Neural progenitor cell (in vitro differentiated cells): ENCODE measurements at regions not wholly inside any gene's neighbourhood (a gene's known extent, or its start where the extent isn't known, plus 50 kb on each side); places are given as distances from the start of the nearest gene placed in this dataset.

Experiments used
- DNase-seq: peaks from one replicate; pipeline ENCODE4 v3.0.0-alpha.2; 2016; ENCODE audit warnings: low spot score
- H2AFZ ChIP-seq: fragments of 200-600 bp; sonication (generic); replicated peaks from 2 replicates; pipeline ENCODE4 v1.6.1; 2016; ENCODE audit warnings: antibody characterized with exemption
- H3F3A ChIP-seq: fragments of 200-600 bp; sonication (generic); 2 replicates; pipeline ENCODE4 v1.6.1; 2016; ENCODE audit warnings: antibody characterized with exemption, low read depth
- H3K27ac ChIP-seq: fragments of 200-600 bp; sonication (generic); 2 replicates; pipeline ENCODE4 v1.5.1; 2016; ENCODE audit warnings: mild to moderate bottlenecking
- H3K27me3 ChIP-seq: fragments of 200-600 bp; sonication (generic); 2 replicates; pipeline ENCODE4 v1.6.1; 2016; ENCODE audit warnings: mild to moderate bottlenecking, moderate library complexity
- H3K36me3 ChIP-seq: fragments of 200-600 bp; sonication (generic); 2 replicates; pipeline ENCODE4 v1.5.1; 2016
- H3K4me1 ChIP-seq: fragments of 200-600 bp; sonication (generic); 2 replicates; pipeline ENCODE4 v1.6.1; 2016; ENCODE audit warnings: mixed run types
- H3K4me2 ChIP-seq: fragments of 200-600 bp; sonication (generic); 2 replicates; pipeline ENCODE4 v1.6.1; 2016
- H3K4me3 ChIP-seq: fragments of 200-600 bp; sonication (generic); 2 replicates; pipeline ENCODE4 v1.5.1; 2016
- H3K79me2 ChIP-seq: fragments of 200-600 bp; sonication (generic); 2 replicates; pipeline ENCODE4 v1.6.1; 2016; ENCODE audit warnings: low read depth
- H3K9ac ChIP-seq: fragments of 200-600 bp; sonication (generic); 2 replicates; pipeline ENCODE4 v1.6.1; 2016
- H3K9me3 ChIP-seq: fragments of 200-600 bp; sonication (generic); 2 replicates; pipeline ENCODE4 v1.5.1; 2016; ENCODE audit warnings: low read depth
- H4K20me1 ChIP-seq: fragments of 200-600 bp; sonication (generic); 2 replicates; pipeline ENCODE4 v1.6.1; 2016; ENCODE audit warnings: low read depth
- H3K27ac Mint-ChIP-seq: 3 replicates; pipeline ENCODE4 v1.8.0; 2021; ENCODE audit warnings: mixed read lengths
- H3K27me3 Mint-ChIP-seq: 2 replicates; pipeline ENCODE4 v1.8.0; 2022; ENCODE audit warnings: low read depth, mild to moderate bottlenecking, inconsistent platforms, moderate library complexity, mixed read lengths; ENCODE audit not compliant: insufficient read depth
- H3K36me3 Mint-ChIP-seq: 3 replicates; pipeline ENCODE4 v1.8.0; 2021; ENCODE audit warnings: mixed read lengths
- H3K4me1 Mint-ChIP-seq: 3 replicates; pipeline ENCODE4 v1.8.0; 2021; ENCODE audit warnings: mixed read lengths
- H3K4me3 Mint-ChIP-seq: 3 replicates; pipeline ENCODE4 v1.8.0; 2021; ENCODE audit warnings: mild to moderate bottlenecking, moderate library complexity, mixed read lengths
- H3K9me3 Mint-ChIP-seq: 3 replicates; pipeline ENCODE4 v1.8.0; 2020; ENCODE audit warnings: mixed read lengths
- CTCF ChIP-seq: fragments of 200-600 bp; sonication (generic); IDR thresholded peaks from 2 replicates; pipeline ENCODE4 v1.5.1; 2017; ENCODE audit warnings: antibody characterized with exemption, mild to moderate bottlenecking
- EZH2 ChIP-seq: fragments of 200-600 bp; sonication (generic); IDR thresholded peaks from 2 replicates; pipeline ENCODE4 v1.6.1; 2017; ENCODE audit warnings: antibody characterized with exemption, mild to moderate bottlenecking, moderate library complexity
- EZH2phosphoT487 ChIP-seq: fragments of 200-600 bp; sonication (generic); IDR thresholded peaks from 2 replicates; pipeline ENCODE4 v1.6.1; 2017; ENCODE audit warnings: antibody characterized with exemption

GRCh38 chr7:156559001-156559400, 81.6 kb upstream of the RNF32 start:
- Mint-ChIP-seq H3K27ac (no peak overlapping the region), H3K4me3 (no peak overlapping the region), H3K4me1 (no peaks in the 10 kb centered on the region), H3K36me3 (no peaks in the 10 kb centered on the region), H3K27me3 (no peaks in the 10 kb centered on the region), H3K9me3 (peaks cover 9% of the 10 kb centered on the region)
- H3K36me3 ChIP-seq, result no peaks in the 10 kb centered on the region
- no peak overlapping the region for H2AFZ ChIP-seq
- no peaks in the 10 kb centered on the region for H4K20me1 ChIP-seq
- DNase-seq, result no peak
- no peaks in the 10 kb centered on the region for H3K9me3 ChIP-seq
- H3K27ac ChIP-seq, result no peak overlapping the region
- H3K79me2 ChIP-seq, result no peaks in the 10 kb centered on the region
- no peaks in the 10 kb centered on the region for H3K27me3 ChIP-seq
- no peak overlapping the region for H3K9ac ChIP-seq
- H3K4me3 ChIP-seq, result no peak overlapping the region
- H3F3A ChIP-seq, result no peaks in the 10 kb centered on the region
- TF ChIP-seq EZH2, result no peak
- no peak for TF ChIP-seq CTCF
- TF ChIP-seq EZH2phosphoT487, result no peak
- H3K4me1 ChIP-seq, result no peaks in the 10 kb centered on the region
- H3K4me2 ChIP-seq, result no peak overlapping the region

- TF ChIP-seq CTCF, result no peak
- TF ChIP-seq EZH2, result no peak
- TF ChIP-seq EZH2phosphoT487, result no peak
- no peaks in the 10 kb centered on the region for H3K4me1 ChIP-seq
- H2AFZ ChIP-seq, result no peak overlapping the region
- no peaks in the 10 kb centered on the region for H4K20me1 ChIP-seq
- H3K27me3 Mint-ChIP-seq, result no peaks in the 10 kb centered on the region
- H3K4me1 Mint-ChIP-seq, result no peaks in the 10 kb centered on the region
- DNase-seq, result no peak
- H3K4me2 ChIP-seq, result no peak overlapping the region
- peaks cover 3% of the 10 kb centered on the region for H3K9me3 Mint-ChIP-seq
- no peaks in the 10 kb centered on the region for H3K27me3 ChIP-seq
- no peaks in the 10 kb centered on the region for H3F3A ChIP-seq
- H3K79me2 ChIP-seq, result no peaks in the 10 kb centered on the region
- no peaks in the 10 kb centered on the region for H3K36me3 ChIP-seq
- H3K27ac Mint-ChIP-seq, result no peak overlapping the region
- no peak overlapping the region for H3K27ac ChIP-seq
- H3K9ac ChIP-seq, result no peak overlapping the region
- no peaks in the 10 kb centered on the region for H3K36me3 Mint-ChIP-seq
- no peaks in the 10 kb centered on the region for H3K9me3 ChIP-seq
- H3K4me3 ChIP-seq, result no peak overlapping the region
- no peak overlapping the region for H3K4me3 Mint-ChIP-seq
Observed at GRCh38 chr7:156558198-156558597, 82.4 kb upstream of the RNF32 start.

- no peak for DNase-seq
- no peaks in the 10 kb centered on the region for H4K20me1 ChIP-seq
- Mint-ChIP-seq H3K27ac (no peak overlapping the region), H3K9me3 (no peaks in the 10 kb centered on the region), H3K27me3 (no peaks in the 10 kb centered on the region), H3K4me3 (no peak overlapping the region), H3K4me1 (no peaks in the 10 kb centered on the region), H3K36me3 (no peaks in the 10 kb centered on the region)
- no peak overlapping the region for H3K27ac ChIP-seq
- H3K79me2 ChIP-seq, result no peaks in the 10 kb centered on the region
- H3K4me2 ChIP-seq, result no peak overlapping the region
- no peak overlapping the region for H3K4me3 ChIP-seq
- H2AFZ ChIP-seq, result no peak overlapping the region
- no peaks in the 10 kb centered on the region for H3K9me3 ChIP-seq
- no peaks in the 10 kb centered on the region for H3F3A ChIP-seq
- no peaks in the 10 kb centered on the region for H3K27me3 ChIP-seq
- H3K9ac ChIP-seq, result no peak overlapping the region
- TF ChIP-seq EZH2 (no peak), EZH2phosphoT487 (no peak), CTCF (no peak)
- no peaks in the 10 kb centered on the region for H3K36me3 ChIP-seq
- H3K4me1 ChIP-seq, result no peaks in the 10 kb centered on the region
Observed at GRCh38 chr7:156556083-156556482, 84.5 kb upstream of the RNF32 start.

- Mint-ChIP-seq H3K36me3 (no peaks in the 10 kb centered on the region), H3K27me3 (no peaks in the 10 kb centered on the region), H3K9me3 (peaks cover 12% of the 10 kb centered on the region), H3K4me1 (no peaks in the 10 kb centered on the region), H3K4me3 (no peak overlapping the region), H3K27ac (no peak overlapping the region)
- Histone ChIP-seq H3K9ac (no peak overlapping the region), H3K4me2 (no peak overlapping the region), H3K4me3 (no peak overlapping the region), H3K36me3 (no peaks in the 10 kb centered on the region), H3K27me3 (no peaks in the 10 kb centered on the region), H2AFZ (no peak overlapping the region), H3F3A (no peaks in the 10 kb centered on the region), H3K79me2 (no peaks in the 10 kb centered on the region), H4K20me1 (no peaks in the 10 kb centered on the region), H3K27ac (no peak overlapping the region), H3K4me1 (no peaks in the 10 kb centered on the region), H3K9me3 (no peaks in the 10 kb centered on the region)
- no peak for DNase-seq
- no peak for TF ChIP-seq EZH2phosphoT487
- TF ChIP-seq EZH2, result no peak
- no peak for TF ChIP-seq CTCF
Observed at GRCh38 chr7:156554488-156554887, 86.1 kb upstream of the RNF32 start.
